ENCODE measurements at regions not wholly inside any gene's neighbourhood (a gene's known extent, or its start where the extent isn't known, plus 50 kb on each side); places are given as distances from the start of the nearest gene placed in this dataset.

DNA sequence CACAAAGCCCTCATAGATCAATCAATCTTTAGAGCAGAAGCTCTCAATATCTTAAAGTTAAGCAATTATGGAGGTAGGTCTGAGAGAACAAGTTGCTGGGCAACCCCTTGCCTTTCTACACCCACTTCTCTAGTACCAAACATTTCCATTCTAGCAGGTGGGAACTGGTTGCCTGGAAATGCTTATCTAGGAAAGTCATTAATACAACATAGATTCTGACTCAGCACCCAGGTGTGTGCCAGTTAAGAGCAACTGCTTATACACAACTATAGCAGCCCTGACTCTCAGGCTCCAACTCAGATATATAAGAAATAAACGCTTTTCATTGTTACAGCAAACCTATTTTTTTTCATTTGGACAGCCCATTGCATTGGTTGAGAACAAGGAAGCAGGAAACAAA lies 237.7 kb downstream of the IRS1 start:
- TF ChIP-seq EZH2 (IDR thresholded peaks at IDR 0.05; ENCODE audit: low read depth, unreplicated experiment) (no peak), POLR2AphosphoS5 (IDR thresholded peaks at IDR 0.05; ENCODE audit: low read depth) (no peak), CREB1 (CRISPR knock-in tag; IDR thresholded peaks at IDR 0.05; ENCODE audit: low read depth) (no peak), EZH2phosphoT487 (IDR thresholded peaks at IDR 0.05; ENCODE audit: unreplicated experiment) (no peak), ZNF114 (CRISPR knock-in tag; IDR thresholded peaks at IDR 0.05) (no peak)
- TF ChIP-seq, protein P1, sequence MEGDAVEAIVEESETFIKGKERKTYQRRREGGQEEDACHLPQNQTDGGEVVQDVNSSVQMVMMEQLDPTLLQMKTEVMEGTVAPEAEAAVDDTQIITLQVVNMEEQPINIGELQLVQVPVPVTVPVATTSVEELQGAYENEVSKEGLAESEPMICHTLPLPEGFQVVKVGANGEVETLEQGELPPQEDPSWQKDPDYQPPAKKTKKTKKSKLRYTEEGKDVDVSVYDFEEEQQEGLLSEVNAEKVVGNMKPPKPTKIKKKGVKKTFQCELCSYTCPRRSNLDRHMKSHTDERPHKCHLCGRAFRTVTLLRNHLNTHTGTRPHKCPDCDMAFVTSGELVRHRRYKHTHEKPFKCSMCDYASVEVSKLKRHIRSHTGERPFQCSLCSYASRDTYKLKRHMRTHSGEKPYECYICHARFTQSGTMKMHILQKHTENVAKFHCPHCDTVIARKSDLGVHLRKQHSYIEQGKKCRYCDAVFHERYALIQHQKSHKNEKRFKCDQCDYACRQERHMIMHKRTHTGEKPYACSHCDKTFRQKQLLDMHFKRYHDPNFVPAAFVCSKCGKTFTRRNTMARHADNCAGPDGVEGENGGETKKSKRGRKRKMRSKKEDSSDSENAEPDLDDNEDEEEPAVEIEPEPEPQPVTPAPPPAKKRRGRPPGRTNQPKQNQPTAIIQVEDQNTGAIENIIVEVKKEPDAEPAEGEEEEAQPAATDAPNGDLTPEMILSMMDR (conservative IDR thresholded peaks at IDR 0.05; ENCODE audit: low read depth in 2 of 2), result no peak
- TF ChIP-seq, protein P2, sequence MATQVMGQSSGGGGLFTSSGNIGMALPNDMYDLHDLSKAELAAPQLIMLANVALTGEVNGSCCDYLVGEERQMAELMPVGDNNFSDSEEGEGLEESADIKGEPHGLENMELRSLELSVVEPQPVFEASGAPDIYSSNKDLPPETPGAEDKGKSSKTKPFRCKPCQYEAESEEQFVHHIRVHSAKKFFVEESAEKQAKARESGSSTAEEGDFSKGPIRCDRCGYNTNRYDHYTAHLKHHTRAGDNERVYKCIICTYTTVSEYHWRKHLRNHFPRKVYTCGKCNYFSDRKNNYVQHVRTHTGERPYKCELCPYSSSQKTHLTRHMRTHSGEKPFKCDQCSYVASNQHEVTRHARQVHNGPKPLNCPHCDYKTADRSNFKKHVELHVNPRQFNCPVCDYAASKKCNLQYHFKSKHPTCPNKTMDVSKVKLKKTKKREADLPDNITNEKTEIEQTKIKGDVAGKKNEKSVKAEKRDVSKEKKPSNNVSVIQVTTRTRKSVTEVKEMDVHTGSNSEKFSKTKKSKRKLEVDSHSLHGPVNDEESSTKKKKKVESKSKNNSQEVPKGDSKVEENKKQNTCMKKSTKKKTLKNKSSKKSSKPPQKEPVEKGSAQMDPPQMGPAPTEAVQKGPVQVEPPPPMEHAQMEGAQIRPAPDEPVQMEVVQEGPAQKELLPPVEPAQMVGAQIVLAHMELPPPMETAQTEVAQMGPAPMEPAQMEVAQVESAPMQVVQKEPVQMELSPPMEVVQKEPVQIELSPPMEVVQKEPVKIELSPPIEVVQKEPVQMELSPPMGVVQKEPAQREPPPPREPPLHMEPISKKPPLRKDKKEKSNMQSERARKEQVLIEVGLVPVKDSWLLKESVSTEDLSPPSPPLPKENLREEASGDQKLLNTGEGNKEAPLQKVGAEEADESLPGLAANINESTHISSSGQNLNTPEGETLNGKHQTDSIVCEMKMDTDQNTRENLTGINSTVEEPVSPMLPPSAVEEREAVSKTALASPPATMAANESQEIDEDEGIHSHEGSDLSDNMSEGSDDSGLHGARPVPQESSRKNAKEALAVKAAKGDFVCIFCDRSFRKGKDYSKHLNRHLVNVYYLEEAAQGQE (IDR thresholded peaks at IDR 0.05; ENCODE audit: unreplicated experiment), result no peak
